Right atrium auricular region (tissue), 2 donors: ENCODE measurements at regions not wholly inside any gene's neighbourhood (a gene's known extent, or its start where the extent isn't known, plus 50 kb on each side); places are given as distances from the start of the nearest gene placed in this dataset.

Source experiments
- DNase-seq: peaks from one replicate; pipeline ENCODE4 v3.0.0-alpha.2; 2019; ENCODE audit warnings: low spot score
- H3K27ac ChIP-seq, 2 donors: fragments of 200-600 bp; sonication (generic); 1 replicate in 1 of 2; 2 replicates in 1 of 2; pipeline ENCODE4 v1.5.1; 2016 to 2019
- H3K27me3 ChIP-seq, 2 donors: fragments of 200-600 bp; sonication (generic); one replicate each; pipeline versions ENCODE4 v1.5.1 to v1.6.0; 2017 to 2019
- H3K36me3 ChIP-seq: fragments of 200-600 bp; sonication (generic); one replicate; pipeline ENCODE4 v1.5.1; 2016
- H3K4me1 ChIP-seq, 2 donors: fragments of 200-600 bp; sonication (generic); one replicate each; pipeline versions ENCODE4 v1.5.1 to v1.6.0; 2017 to 2019
- H3K4me3 ChIP-seq, 2 donors: fragments of 200-600 bp; sonication (generic); 1 replicate in 1 of 2; 2 replicates in 1 of 2; pipeline ENCODE4 v1.5.1; 2017 to 2019; ENCODE audit warnings: mild to moderate bottlenecking in 1 of 2, moderate library complexity in 1 of 2
- H3K9me3 ChIP-seq, 2 donors: fragments of 200-600 bp; sonication (generic); one replicate each; pipeline ENCODE4 v1.5.1; 2019
- CTCF ChIP-seq, 2 donors: fragments of 200-600 bp; sonication (generic); IDR thresholded peaks; one replicate each; pipeline ENCODE4 v1.5.1; 2019; ENCODE audit warnings: antibody characterized with exemption in 2 of 2

- Histone ChIP-seq H3K4me3 (no peak overlapping the region), H3K27ac (no peak overlapping the region)
Measured at GRCh38 chr9:26356491-26356890, 536.1 kb downstream of the CAAP1 start.

DNA sequence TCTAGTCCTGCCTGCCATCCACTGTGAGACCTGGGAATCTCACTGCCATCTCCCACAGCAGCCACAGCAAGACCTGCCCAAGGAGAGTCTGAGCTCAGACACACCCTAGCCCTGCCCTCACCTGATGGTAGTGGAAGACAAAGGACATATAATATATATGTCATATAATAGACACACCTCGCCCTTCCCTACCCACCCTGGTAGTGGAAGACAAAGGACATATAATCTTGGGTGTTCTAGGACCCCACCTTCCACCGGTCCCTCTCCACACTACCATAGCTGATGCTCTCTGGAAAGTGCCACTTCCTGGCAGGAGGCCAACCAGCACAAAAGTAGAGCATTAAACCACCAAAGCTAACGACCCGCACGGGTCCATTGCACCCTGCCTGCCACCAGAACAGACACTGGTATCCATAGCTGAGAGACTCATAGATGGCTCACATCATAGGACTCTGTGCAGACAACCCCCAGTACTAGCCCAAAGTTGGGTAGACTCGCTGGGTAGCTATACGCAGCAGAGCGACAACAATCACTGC is 545.6 kb downstream of the CAAP1 start:
- Histone ChIP-seq H3K4me1 (no peaks in the 10 kb centered on the region), H3K27me3 (no peaks in the 10 kb centered on the region), H3K36me3 (no peaks in the 10 kb centered on the region), H3K9me3 (peaks cover 0 to 16% of the 10 kb centered on the region in 2 donors), H3K4me3 (no peak overlapping the region), H3K27ac (no peak overlapping the region)
- DNase-seq, result no peak
- no peak for TF ChIP-seq CTCF (IDR thresholded peaks at IDR 0.05)

More at GRCh38 chr9:26356491-26356890, 536.1 kb downstream of the CAAP1 start:
- no peak for TF ChIP-seq CTCF (IDR thresholded peaks at IDR 0.05)
- Histone ChIP-seq H3K36me3 (no peaks in the 10 kb centered on the region), H3K4me1 (no peaks in the 10 kb centered on the region), H3K27me3 (no peaks in the 10 kb centered on the region), H3K9me3 (no peaks in the 10 kb centered on the region)
- DNase-seq, result no peak

- H3K4me1 ChIP-seq, result no peaks in the 10 kb centered on the region
- no peak for DNase-seq
- TF ChIP-seq CTCF (IDR thresholded peaks at IDR 0.05), result no peak
- H3K9me3 ChIP-seq, result peaks cover 0 to 16% of the 10 kb centered on the region in 2 donors
- H3K27ac ChIP-seq, result no peak overlapping the region
- no peaks in the 10 kb centered on the region for H3K27me3 ChIP-seq
- H3K4me3 ChIP-seq, result no peak overlapping the region
- no peaks in the 10 kb centered on the region for H3K36me3 ChIP-seq
Measured at GRCh38 chr9:26341545-26341944, 551.1 kb downstream of the CAAP1 start.

DNA sequence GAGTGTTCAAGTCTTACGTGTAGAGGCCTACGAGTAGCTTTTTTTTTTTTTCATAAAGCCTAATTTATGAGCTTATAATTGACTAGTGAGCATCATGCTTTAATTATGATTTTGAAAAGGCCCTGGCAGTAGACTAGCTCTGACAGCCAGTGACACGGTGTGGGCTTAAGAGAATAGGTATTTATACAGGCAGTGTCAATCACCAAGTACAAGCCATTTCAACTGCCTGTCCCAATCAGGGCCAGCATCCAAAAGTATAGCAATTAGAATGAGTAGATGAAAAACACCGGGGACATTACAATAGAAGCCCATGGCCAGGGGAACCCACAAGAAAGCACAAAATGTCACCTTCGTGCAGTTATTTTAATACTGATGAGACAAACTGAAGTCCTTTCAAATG is 552.8 kb downstream of the CAAP1 start:
- H3K27me3 ChIP-seq, result no peaks in the 10 kb centered on the region
- H3K27ac ChIP-seq, result no peak overlapping the region
- no peak for DNase-seq
- no peaks in the 10 kb centered on the region for H3K4me1 ChIP-seq
- H3K36me3 ChIP-seq, result no peaks in the 10 kb centered on the region
- TF ChIP-seq CTCF (IDR thresholded peaks at IDR 0.05), result no peak
- H3K4me3 ChIP-seq, result no peak overlapping the region
- peaks cover 0 to 14% of the 10 kb centered on the region in 2 donors for H3K9me3 ChIP-seq

DNA sequence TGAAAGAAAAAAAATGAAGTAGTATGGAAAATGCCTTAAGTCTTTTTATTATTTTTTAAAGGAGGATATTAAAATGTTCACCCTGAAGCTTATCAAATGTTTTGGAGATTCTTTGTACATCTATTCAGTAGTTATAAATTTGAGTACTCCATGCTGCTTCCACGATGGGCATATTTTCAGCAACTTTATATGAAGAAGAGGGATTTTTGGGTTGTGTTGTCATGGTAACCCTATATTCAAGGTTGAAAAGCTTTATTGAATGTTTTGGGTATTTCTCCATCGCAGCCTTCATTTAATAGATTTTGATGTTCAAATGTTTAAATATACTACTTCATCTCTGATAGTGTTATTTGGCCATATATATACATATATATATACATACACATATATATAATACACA is 557.5 kb downstream of the CAAP1 start:
- no peak overlapping the region for H3K27ac ChIP-seq
- H3K36me3 ChIP-seq, result no peaks in the 10 kb centered on the region
- no peaks in the 10 kb centered on the region for H3K9me3 ChIP-seq
- no peak for DNase-seq
- H3K4me3 ChIP-seq, result no peak overlapping the region
- no peaks in the 10 kb centered on the region for H3K4me1 ChIP-seq
- no peak for TF ChIP-seq CTCF (IDR thresholded peaks at IDR 0.05)
- no peaks in the 10 kb centered on the region for H3K27me3 ChIP-seq

DNA sequence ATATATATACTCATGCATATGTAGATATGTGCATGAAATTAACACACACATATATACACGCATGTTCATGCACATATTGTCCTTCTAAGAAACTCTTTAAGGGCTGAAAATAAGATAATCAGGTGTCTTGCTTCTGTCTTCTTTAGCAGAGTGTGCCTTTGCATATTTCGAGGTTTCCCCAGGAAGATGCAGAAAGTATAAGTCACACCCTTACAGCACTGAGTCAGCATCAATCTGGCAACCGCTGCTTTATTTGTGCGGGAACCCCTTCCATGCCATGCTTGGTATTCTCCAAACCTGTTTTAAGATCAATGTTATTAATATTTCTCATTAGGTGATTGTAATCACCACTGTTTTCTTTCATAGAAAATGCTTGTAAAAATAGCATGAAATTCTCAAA is 557.9 kb downstream of the CAAP1 start:
- DNase-seq, result no peak
- Histone ChIP-seq H3K27ac (no peak overlapping the region), H3K27me3 (no peaks in the 10 kb centered on the region), H3K4me1 (no peaks in the 10 kb centered on the region), H3K4me3 (no peak overlapping the region), H3K36me3 (no peaks in the 10 kb centered on the region), H3K9me3 (no peaks in the 10 kb centered on the region)
- no peak for TF ChIP-seq CTCF (IDR thresholded peaks at IDR 0.05)
